ENCODE measurements at regions not wholly inside any gene's neighbourhood (a gene's known extent, or its start where the extent isn't known, plus 50 kb on each side); places are given as distances from the start of the nearest gene placed in this dataset.

GRCh38 chr5:4909086-4909485 lies 231.0 kb upstream of the ADAMTS16 start:
- no peak for TF ChIP-seq CTCF (IDR thresholded peaks at IDR 0.05; ENCODE audit: control insufficient read depth, insufficient read depth, low read depth, low read length, missing control alignments)

DNA sequence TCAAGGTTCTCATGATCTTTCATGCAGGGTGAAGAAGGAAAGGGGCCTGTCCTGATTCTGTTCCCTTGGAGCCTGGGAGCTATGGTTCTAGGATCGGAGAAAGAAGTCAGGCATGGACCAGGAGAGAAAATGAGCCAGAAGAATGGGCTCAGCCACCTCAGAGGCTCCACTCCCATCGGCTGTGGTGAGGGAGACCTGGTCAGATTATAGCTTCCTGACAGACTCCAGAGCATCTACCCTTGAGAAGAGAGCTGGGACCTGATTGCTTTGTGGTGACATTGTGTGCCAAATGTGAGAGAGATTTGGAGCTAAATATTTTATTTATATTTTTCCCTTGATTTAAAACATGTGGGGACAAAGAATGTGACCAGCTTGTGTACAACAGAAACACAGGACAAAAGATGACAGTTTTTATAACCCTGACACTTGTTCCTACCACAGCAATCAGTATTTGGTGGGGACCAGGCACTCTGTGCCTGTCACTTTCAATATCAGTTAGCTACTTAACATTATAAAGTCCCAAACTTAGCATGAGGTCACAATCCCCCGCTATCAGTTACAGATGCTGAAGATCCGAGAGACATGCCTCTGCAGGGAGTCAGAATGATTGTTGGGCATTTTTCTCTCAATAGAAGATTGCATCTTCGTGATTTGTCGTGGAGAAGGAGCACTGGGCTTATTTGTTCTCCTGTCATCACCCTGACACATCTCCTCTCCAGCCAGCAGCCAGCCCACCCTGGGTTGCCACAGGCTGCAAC lies 228.3 kb upstream of the ADAMTS16 start:
- DNase-seq (ENCODE audit: low read depth) = no peak
- no peak for TF ChIP-seq CTCF (IDR thresholded peaks at IDR 0.05; ENCODE audit: control insufficient read depth, insufficient read depth, low read depth, low read length, missing control alignments)
- no peak overlapping the region for H3K4me3 ChIP-seq (ENCODE audit: control insufficient read depth, low read depth, low read length)

More at GRCh38 chr5:4909086-4909485, 231.0 kb upstream of the ADAMTS16 start:
- no peak for DNase-seq (ENCODE audit: low read depth)
- no peak overlapping the region for H3K4me3 ChIP-seq (ENCODE audit: control insufficient read depth, low read depth, low read length)

- TF ChIP-seq CTCF (IDR thresholded peaks at IDR 0.05; ENCODE audit: control insufficient read depth, insufficient read depth, low read depth, low read length, missing control alignments) = no peak
- DNase-seq (ENCODE audit: low read depth) = no peak
- no peak overlapping the region for H3K4me3 ChIP-seq (ENCODE audit: control insufficient read depth, low read depth, low read length)
Observed at GRCh38 chr5:4921929-4922328, 218.2 kb upstream of the ADAMTS16 start.

DNA sequence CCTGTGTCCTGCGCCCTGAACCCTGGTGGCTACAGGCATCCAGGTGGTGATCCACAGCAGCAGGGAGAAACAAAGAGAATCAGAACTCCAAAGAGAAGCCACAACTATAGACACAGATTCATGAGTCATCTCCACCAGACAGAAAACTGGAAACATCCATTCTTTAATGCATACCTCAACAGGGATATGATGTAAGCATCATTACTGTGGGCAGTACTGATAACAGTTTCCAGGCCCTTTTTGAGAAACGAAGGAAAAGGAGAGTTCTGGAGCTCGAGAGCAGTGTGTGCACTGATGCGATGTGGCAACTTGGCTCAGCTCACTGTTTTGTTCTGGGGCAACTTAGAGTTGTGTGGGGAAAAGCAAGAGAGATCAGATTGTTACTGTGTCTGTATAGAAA lies 215.6 kb upstream of the ADAMTS16 start:
- TF ChIP-seq CTCF (IDR thresholded peaks at IDR 0.05; ENCODE audit: control insufficient read depth, insufficient read depth, low read depth, low read length, missing control alignments) = no peak
- DNase-seq (ENCODE audit: low read depth) = peak; percentile 13
- no peak overlapping the region for H3K4me3 ChIP-seq (ENCODE audit: control insufficient read depth, low read depth, low read length)

GRCh38 chr5:4927097-4927496 lies 213.0 kb upstream of the ADAMTS16 start:
- H3K4me3 ChIP-seq (ENCODE audit: control insufficient read depth, low read depth, low read length) = no peak overlapping the region
- no peak for TF ChIP-seq CTCF (IDR thresholded peaks at IDR 0.05; ENCODE audit: control insufficient read depth, insufficient read depth, low read depth, low read length, missing control alignments)
- DNase-seq (ENCODE audit: low read depth) = no peak

GRCh38 chr5:4928409-4928808 lies 211.7 kb upstream of the ADAMTS16 start:
- no peak overlapping the region for H3K4me3 ChIP-seq (ENCODE audit: control insufficient read depth, low read depth, low read length)
- no peak for TF ChIP-seq CTCF (IDR thresholded peaks at IDR 0.05; ENCODE audit: control insufficient read depth, insufficient read depth, low read depth, low read length, missing control alignments)
- DNase-seq (ENCODE audit: low read depth) = no peak

All from AG09309 (cell line).